ENCODE measurements at regions not wholly inside any gene's neighbourhood (a gene's known extent, or its start where the extent isn't known, plus 50 kb on each side); places are given as distances from the start of the nearest gene placed in this dataset.

DNA sequence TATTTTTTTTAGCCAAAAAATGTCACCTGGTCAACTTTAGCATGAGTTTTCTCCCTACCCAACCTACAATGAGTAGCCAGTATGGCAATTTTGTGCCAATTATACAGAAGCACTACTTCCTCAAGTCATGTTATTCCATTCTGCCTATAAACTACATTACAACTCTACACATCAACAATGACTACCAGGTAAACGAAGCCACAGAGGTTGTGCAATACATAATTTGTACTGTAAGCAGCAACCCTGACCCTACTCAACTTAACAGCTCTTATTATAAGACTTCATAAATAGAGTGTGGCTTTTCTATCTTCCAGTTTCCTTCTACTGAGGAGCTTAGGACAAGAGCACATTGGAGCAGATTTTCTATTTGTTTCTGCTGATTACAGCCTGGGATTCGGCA is 160.5 kb downstream of the HS3ST1 start:
- H3K9ac ChIP-seq (ENCODE audit: low read depth in 1 of 2, low read length in 2 of 2) = no peak overlapping the region
- 50% methylated on average over 2 of the region's 2 CpGs for WGBS
- no peaks in the 10 kb centered on the region for H3K27me3 ChIP-seq (ENCODE audit: control insufficient read depth in 4 of 4, insufficient read depth in 4 of 4, low read length in 3 of 4)
- DNase-seq (ENCODE audit: low spot score) = no peak
- TF ChIP-seq JUND (IDR thresholded peaks at IDR 0.05) (no peak), HNF4G (IDR thresholded peaks at IDR 0.05) (no peak), RAD21 (IDR thresholded peaks at IDR 0.05) (no peak), SP1 (IDR thresholded peaks at IDR 0.05) (no peak), EGR1 (IDR thresholded peaks at IDR 0.05; ENCODE audit: low read depth in 2 of 2) (no peak), FOXA1 (IDR thresholded peaks at IDR 0.05) (no peak), HNF4A (conservative IDR thresholded peaks at IDR 0.05) (no peak)
- TF ChIP-seq, protein P1, sequence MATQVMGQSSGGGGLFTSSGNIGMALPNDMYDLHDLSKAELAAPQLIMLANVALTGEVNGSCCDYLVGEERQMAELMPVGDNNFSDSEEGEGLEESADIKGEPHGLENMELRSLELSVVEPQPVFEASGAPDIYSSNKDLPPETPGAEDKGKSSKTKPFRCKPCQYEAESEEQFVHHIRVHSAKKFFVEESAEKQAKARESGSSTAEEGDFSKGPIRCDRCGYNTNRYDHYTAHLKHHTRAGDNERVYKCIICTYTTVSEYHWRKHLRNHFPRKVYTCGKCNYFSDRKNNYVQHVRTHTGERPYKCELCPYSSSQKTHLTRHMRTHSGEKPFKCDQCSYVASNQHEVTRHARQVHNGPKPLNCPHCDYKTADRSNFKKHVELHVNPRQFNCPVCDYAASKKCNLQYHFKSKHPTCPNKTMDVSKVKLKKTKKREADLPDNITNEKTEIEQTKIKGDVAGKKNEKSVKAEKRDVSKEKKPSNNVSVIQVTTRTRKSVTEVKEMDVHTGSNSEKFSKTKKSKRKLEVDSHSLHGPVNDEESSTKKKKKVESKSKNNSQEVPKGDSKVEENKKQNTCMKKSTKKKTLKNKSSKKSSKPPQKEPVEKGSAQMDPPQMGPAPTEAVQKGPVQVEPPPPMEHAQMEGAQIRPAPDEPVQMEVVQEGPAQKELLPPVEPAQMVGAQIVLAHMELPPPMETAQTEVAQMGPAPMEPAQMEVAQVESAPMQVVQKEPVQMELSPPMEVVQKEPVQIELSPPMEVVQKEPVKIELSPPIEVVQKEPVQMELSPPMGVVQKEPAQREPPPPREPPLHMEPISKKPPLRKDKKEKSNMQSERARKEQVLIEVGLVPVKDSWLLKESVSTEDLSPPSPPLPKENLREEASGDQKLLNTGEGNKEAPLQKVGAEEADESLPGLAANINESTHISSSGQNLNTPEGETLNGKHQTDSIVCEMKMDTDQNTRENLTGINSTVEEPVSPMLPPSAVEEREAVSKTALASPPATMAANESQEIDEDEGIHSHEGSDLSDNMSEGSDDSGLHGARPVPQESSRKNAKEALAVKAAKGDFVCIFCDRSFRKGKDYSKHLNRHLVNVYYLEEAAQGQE (IDR thresholded peaks at IDR 0.05) = no peak
- TF ChIP-seq, protein P2, sequence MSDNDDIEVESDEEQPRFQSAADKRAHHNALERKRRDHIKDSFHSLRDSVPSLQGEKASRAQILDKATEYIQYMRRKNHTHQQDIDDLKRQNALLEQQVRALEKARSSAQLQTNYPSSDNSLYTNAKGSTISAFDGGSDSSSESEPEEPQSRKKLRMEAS (IDR thresholded peaks at IDR 0.05) = no peak
- no peaks in the 10 kb centered on the region for H3K36me3 ChIP-seq (ENCODE audit: control insufficient read depth in 4 of 4, insufficient read depth in 3 of 4, low read depth in 1 of 4, low read length in 3 of 4)
- no peak overlapping the region for H3K27ac ChIP-seq (ENCODE audit: low read depth in 1 of 2, low read length in 2 of 2)
- no peaks in the 10 kb centered on the region for H3K9me3 ChIP-seq (ENCODE audit: control insufficient read depth in 4 of 4, low read length in 3 of 4)
- H3K4me3 ChIP-seq (ENCODE audit: low read depth in 1 of 3, low read length in 3 of 3) = no peak overlapping the region
- H3K4me1 ChIP-seq (ENCODE audit: control insufficient read depth in 4 of 4, insufficient read depth in 4 of 4, low read length in 3 of 4) = no peaks in the 10 kb centered on the region

DNA sequence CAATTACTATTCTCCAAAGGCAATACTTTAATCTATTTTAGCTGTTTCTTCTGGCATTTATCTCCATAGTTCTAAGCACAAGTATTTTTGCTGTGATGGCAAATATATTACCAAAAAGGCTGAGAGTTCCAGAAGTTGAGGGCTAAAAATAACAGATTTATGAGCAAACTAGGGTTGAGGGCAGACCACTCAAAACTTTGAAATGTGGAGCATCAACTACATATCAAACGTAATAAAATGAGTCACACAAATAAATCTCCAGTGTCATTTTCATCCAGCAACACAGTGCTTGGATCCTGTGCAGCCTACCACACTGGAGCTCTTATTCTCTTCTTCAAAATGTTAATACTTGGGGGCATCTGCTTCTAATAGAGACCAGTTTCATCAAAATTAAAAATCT is 163.9 kb downstream of the HS3ST1 start:
- TF ChIP-seq SP1 (IDR thresholded peaks at IDR 0.05) = no peak
- TF ChIP-seq, protein P3, sequence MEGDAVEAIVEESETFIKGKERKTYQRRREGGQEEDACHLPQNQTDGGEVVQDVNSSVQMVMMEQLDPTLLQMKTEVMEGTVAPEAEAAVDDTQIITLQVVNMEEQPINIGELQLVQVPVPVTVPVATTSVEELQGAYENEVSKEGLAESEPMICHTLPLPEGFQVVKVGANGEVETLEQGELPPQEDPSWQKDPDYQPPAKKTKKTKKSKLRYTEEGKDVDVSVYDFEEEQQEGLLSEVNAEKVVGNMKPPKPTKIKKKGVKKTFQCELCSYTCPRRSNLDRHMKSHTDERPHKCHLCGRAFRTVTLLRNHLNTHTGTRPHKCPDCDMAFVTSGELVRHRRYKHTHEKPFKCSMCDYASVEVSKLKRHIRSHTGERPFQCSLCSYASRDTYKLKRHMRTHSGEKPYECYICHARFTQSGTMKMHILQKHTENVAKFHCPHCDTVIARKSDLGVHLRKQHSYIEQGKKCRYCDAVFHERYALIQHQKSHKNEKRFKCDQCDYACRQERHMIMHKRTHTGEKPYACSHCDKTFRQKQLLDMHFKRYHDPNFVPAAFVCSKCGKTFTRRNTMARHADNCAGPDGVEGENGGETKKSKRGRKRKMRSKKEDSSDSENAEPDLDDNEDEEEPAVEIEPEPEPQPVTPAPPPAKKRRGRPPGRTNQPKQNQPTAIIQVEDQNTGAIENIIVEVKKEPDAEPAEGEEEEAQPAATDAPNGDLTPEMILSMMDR (IDR thresholded peaks at IDR 0.05; ENCODE audit: low read depth, low read length, missing input control) = no peak
- TF ChIP-seq RAD21 (IDR thresholded peaks at IDR 0.05) = no peak
- TF ChIP-seq, protein P4, sequence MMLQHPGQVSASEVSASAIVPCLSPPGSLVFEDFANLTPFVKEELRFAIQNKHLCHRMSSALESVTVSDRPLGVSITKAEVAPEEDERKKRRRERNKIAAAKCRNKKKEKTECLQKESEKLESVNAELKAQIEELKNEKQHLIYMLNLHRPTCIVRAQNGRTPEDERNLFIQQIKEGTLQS (IDR thresholded peaks at IDR 0.05) = no peak
- no peak for TF ChIP-seq TAF1 (conservative IDR thresholded peaks at IDR 0.05)
- TF ChIP-seq HNF4G (IDR thresholded peaks at IDR 0.05) = no peak
- TF ChIP-seq, protein P1 (IDR thresholded peaks at IDR 0.05) = no peak
- no peak for TF ChIP-seq EGR1 (IDR thresholded peaks at IDR 0.05; ENCODE audit: low read depth in 2 of 2)
- TF ChIP-seq, protein P2 (IDR thresholded peaks at IDR 0.05) = no peak
- TF ChIP-seq FOXA2 (IDR thresholded peaks at IDR 0.05) = no peak
- TF ChIP-seq, protein P5, sequence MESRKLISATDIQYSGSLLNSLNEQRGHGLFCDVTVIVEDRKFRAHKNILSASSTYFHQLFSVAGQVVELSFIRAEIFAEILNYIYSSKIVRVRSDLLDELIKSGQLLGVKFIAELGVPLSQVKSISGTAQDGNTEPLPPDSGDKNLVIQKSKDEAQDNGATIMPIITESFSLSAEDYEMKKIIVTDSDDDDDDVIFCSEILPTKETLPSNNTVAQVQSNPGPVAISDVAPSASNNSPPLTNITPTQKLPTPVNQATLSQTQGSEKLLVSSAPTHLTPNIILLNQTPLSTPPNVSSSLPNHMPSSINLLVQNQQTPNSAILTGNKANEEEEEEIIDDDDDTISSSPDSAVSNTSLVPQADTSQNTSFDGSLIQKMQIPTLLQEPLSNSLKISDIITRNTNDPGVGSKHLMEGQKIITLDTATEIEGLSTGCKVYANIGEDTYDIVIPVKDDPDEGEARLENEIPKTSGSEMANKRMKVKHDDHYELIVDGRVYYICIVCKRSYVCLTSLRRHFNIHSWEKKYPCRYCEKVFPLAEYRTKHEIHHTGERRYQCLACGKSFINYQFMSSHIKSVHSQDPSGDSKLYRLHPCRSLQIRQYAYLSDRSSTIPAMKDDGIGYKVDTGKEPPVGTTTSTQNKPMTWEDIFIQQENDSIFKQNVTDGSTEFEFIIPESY (IDR thresholded peaks at IDR 0.05) = no peak
- TF ChIP-seq RXRA (IDR thresholded peaks at IDR 0.05) = no peak
- no peak for TF ChIP-seq GABPA (IDR thresholded peaks at IDR 0.05 in 1 of 2, conservative IDR thresholded peaks at IDR 0.05 in 1 of 2)
- no peak for TF ChIP-seq HNF4A (conservative IDR thresholded peaks at IDR 0.05)
- WGBS = 40% methylated on average over 1 of the region's 1 CpG
- Histone ChIP-seq H3K9me3 (ENCODE audit: control insufficient read depth in 4 of 4, low read length in 3 of 4) (no peaks in the 10 kb centered on the region), H3K4me3 (ENCODE audit: low read depth in 1 of 3, low read length in 3 of 3) (no peak overlapping the region), H3K4me1 (ENCODE audit: control insufficient read depth in 4 of 4, insufficient read depth in 4 of 4, low read length in 3 of 4) (no peaks in the 10 kb centered on the region), H3K9ac (ENCODE audit: low read depth in 1 of 2, low read length in 2 of 2) (no peak overlapping the region), H3K27ac (ENCODE audit: low read depth in 1 of 2, low read length in 2 of 2) (no peak overlapping the region), H3K27me3 (ENCODE audit: control insufficient read depth in 4 of 4, insufficient read depth in 4 of 4, low read length in 3 of 4) (no peaks in the 10 kb centered on the region), H3K36me3 (ENCODE audit: control insufficient read depth in 4 of 4, insufficient read depth in 3 of 4, low read depth in 1 of 4, low read length in 3 of 4) (no peaks in the 10 kb centered on the region)
- DNase-seq (ENCODE audit: low spot score) = no peak

All from liver (tissue), 8 donors.